VCaP (cell line): ENCODE measurements at regions not wholly inside any gene's neighbourhood (a gene's known extent, or its start where the extent isn't known, plus 50 kb on each side); places are given as distances from the start of the nearest gene placed in this dataset.

Source experiments
- H3K27ac ChIP-seq: fragments of 450-650 bp; 2 replicates; pipeline ENCODE4 v1.5.1; 2017
- CTCF ChIP-seq: fragments of 450-650 bp; conservative IDR thresholded peaks from 2 replicates; pipeline ENCODE4 v1.5.1; 2017; ENCODE audit warnings: mild to moderate bottlenecking, moderate library complexity

- H3K27ac ChIP-seq = no peak overlapping the region
- TF ChIP-seq CTCF = no peak
Measured at GRCh38 chr10:100684688-100685235, 60.6 kb upstream of the PAX2 start.

GRCh38 chr10:100685331-100685730 is 60.1 kb upstream of the PAX2 start:
- no peak for TF ChIP-seq CTCF
- no peak overlapping the region for H3K27ac ChIP-seq

GRCh38 chr10:100687143-100688003 is 58.0 kb upstream of the PAX2 start:
- no peak for TF ChIP-seq CTCF
- no peak overlapping the region for H3K27ac ChIP-seq

- no peak for TF ChIP-seq CTCF
- H3K27ac ChIP-seq = no peak overlapping the region
Measured at GRCh38 chr10:100688201-100688600, 57.2 kb upstream of the PAX2 start.

- H3K27ac ChIP-seq = no peak overlapping the region
- no peak for TF ChIP-seq CTCF
Measured at GRCh38 chr10:100693821-100694220, 51.6 kb upstream of the PAX2 start.
